MCF 10A (cell line): ENCODE measurements at regions not wholly inside any gene's neighbourhood (a gene's known extent, or its start where the extent isn't known, plus 50 kb on each side); places are given as distances from the start of the nearest gene placed in this dataset.

ENCODE experiments used
- BruUV-seq: library from RNA; stranded (reverse); fragments of 400-500 nt; replicated peaks from 2 replicates; lab custom pipeline; 2021; lab: Mats Ljungman, UMichigan
- CTCF ChIA-PET: fragments of 300-600 bp; sonication (Branson Sonifier 250); formaldehyde crosslinking; extraction: SDS; loops from one replicate; lab custom pipeline; 2021; ENCODE audit warnings: antibody characterized with exemption, inconsistent platforms; lab: Yijun Ruan, JAX
- POLR2A ChIA-PET: fragments of 300-600, 350-650 bp; sonication (Branson Sonifier 250); formaldehyde crosslinking; extraction: SDS; loops from one replicate; lab custom pipeline; 2020; ENCODE audit warnings: antibody characterized with exemption, inconsistent platforms; lab: Yijun Ruan, JAX
- DNase-seq: peaks from one replicate; pipeline ENCODE4 v3.0.0-alpha.2; 2018; ENCODE audit not compliant: unreplicated experiment
- H3K27ac Mint-ChIP-seq: one replicate; pipeline ENCODE4 v1.8.0; 2022; ENCODE audit warnings: mild to moderate bottlenecking, low read depth, mixed read lengths; ENCODE audit not compliant: unreplicated experiment
- H3K27me3 Mint-ChIP-seq: one replicate; pipeline ENCODE4 v1.8.0; 2022; ENCODE audit warnings: mixed read lengths; ENCODE audit not compliant: insufficient read depth, unreplicated experiment
- H3K36me3 Mint-ChIP-seq: one replicate; pipeline ENCODE4 v1.8.0; 2022; ENCODE audit warnings: mild to moderate bottlenecking, moderate library complexity, mixed read lengths; ENCODE audit not compliant: insufficient read depth, unreplicated experiment
- H3K4me1 Mint-ChIP-seq: one replicate; pipeline ENCODE4 v1.8.0; 2022; ENCODE audit warnings: mixed read lengths; ENCODE audit not compliant: insufficient read depth, unreplicated experiment
- H3K4me3 Mint-ChIP-seq: one replicate; pipeline ENCODE4 v1.8.0; 2022; ENCODE audit warnings: mild to moderate bottlenecking, moderate library complexity, mixed read lengths; ENCODE audit not compliant: unreplicated experiment
- H3K9me3 Mint-ChIP-seq: one replicate; pipeline ENCODE4 v1.8.0; 2022; ENCODE audit warnings: mixed read lengths; ENCODE audit not compliant: unreplicated experiment
- intact Hi-C: fragments of 100-400 bp; cut with micrococcal nuclease; formaldehyde crosslinking; loops from 2 replicates; pipeline ENCODE4 v1.14.1; 2022
- TF ChIP-seq, protein P1 (sequence below): fragments of 200-600 bp; IDR thresholded peaks from one replicate; pipeline ENCODE4 v1.8.0; 2022; ENCODE audit warnings: antibody characterized with exemption, mild to moderate bottlenecking; ENCODE audit not compliant: unreplicated experiment

DNA sequence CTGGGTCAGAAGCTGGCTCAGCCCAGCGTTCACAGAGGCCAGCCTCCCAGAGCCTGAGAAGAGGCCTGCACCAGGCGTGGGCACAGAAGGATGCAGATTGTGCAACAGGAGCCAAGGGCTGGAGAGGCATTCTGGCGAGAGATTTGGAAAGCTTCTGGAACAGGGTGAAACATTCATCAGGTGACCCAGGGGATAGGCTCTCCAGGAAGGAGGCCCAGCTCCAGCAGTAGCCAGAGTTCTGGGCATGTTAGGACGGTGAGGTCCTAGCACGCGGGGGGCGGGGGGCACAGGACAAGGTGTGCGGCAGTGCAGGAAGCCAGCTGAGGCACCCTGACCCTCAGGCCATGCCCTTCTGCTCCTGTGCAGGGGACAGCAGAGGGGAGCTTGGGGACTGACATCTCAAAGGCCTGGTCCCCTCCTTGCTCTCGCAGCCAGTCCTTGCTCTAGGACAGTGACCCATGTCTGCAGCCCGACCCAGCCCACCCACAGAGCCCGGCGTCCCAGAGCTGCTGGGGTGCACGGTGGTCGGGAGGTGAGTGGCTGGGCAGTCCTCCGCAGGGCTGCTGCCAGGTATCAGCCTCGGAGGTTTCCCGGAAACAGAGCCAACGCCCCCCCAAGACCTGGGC lies 111.7 kb upstream of the KLF13 start:
- Mint-ChIP-seq H3K4me3 (peak overlapping the region; percentile 68), H3K27ac (peak overlapping the region; percentile 39), H3K9me3 (no peaks in the 10 kb centered on the region), H3K36me3 (no peaks in the 10 kb centered on the region), H3K27me3 (no peaks in the 10 kb centered on the region), H3K4me1 (peaks cover 16% of the 10 kb centered on the region)
- intact Hi-C loops = loop anchor here (1.0 kb wide), 4 partner anchors 48 to 273 kb away; partner anchors contain the start of gene KLF13
- TF ChIP-seq, protein P1, sequence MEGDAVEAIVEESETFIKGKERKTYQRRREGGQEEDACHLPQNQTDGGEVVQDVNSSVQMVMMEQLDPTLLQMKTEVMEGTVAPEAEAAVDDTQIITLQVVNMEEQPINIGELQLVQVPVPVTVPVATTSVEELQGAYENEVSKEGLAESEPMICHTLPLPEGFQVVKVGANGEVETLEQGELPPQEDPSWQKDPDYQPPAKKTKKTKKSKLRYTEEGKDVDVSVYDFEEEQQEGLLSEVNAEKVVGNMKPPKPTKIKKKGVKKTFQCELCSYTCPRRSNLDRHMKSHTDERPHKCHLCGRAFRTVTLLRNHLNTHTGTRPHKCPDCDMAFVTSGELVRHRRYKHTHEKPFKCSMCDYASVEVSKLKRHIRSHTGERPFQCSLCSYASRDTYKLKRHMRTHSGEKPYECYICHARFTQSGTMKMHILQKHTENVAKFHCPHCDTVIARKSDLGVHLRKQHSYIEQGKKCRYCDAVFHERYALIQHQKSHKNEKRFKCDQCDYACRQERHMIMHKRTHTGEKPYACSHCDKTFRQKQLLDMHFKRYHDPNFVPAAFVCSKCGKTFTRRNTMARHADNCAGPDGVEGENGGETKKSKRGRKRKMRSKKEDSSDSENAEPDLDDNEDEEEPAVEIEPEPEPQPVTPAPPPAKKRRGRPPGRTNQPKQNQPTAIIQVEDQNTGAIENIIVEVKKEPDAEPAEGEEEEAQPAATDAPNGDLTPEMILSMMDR = no peak
- BruUV-seq = no TSS peak
- ChIA-PET POLR2A (interaction anchor here (0.6 to 3.8 kb wide), 27 partner anchors 15 to 761 kb away, joined by 3 to 59 read pairs (median 4); partner anchors contain the start of genes FAN1, KLF13 and MTMR10), CTCF (interaction anchor here (0.5 to 3.2 kb wide), 21 partner anchors 9 to 788 kb away, joined by 3 to 14 read pairs (median 4); no protein-coding TSS in a partner anchor)
- peak; percentile 98 for DNase-seq

DNA sequence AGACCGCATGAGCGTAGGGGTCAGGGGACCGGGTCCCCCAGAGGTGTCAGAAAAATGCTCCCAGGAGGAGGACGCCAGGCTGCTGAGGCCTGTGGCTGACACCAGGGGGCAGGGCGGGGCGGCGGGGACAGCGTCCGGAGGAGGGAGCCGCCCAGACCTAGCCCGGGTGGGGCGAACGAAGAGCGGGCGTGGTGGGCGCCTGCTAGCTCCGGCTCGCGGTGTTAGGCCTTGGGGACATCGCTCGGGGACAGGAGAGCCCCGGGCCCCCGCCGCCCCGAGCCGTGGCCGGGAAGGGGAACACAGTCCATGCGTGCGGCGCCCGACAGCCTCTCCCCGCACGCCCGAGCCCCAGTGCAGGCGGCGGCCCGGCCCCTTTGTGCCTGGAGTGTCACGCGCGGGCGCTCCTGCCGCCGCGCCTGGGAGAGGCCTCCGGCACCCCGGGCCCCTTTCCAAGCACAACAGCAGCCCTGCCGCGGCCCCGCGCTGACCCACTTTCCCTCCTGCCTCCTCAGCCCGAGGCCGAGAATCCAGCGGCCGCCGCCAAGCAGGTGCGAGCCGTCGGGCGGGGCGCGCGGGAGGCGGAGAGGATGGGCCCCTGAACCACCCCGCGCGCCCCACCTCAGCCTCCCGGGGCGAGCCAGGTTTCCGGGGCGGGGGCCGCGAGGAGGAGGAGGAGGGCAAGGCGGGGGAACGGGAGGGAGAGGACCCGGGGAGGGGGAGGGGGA lies 111.0 kb upstream of the KLF13 start:
- Mint-ChIP-seq H3K9me3 (no peaks in the 10 kb centered on the region), H3K27me3 (no peaks in the 10 kb centered on the region), H3K36me3 (peaks cover 4% of the 10 kb centered on the region), H3K4me3 (peak overlapping the region; percentile 68), H3K27ac (peak overlapping the region; percentile 57), H3K4me1 (peaks cover 16% of the 10 kb centered on the region)
- intact Hi-C loops = loop anchor here (1.0 kb wide), 4 partner anchors 48 to 273 kb away; partner anchors contain the start of gene KLF13
- POLR2A ChIA-PET = interaction anchor here (0.6 to 3.8 kb wide), 24 partner anchors 21 to 343 kb away, joined by 3 to 59 read pairs (median 4); partner anchors contain the start of genes FAN1, KLF13 and MTMR10
- no TSS peak for BruUV-seq
- TF ChIP-seq, protein P1 = peak; percentile 80
- CTCF ChIA-PET = interaction anchor here (0.5 to 3.2 kb wide), 12 partner anchors 13 to 277 kb away, joined by 3 to 14 read pairs (median 4); no protein-coding TSS in a partner anchor
- DNase-seq = peak; percentile 94

DNA sequence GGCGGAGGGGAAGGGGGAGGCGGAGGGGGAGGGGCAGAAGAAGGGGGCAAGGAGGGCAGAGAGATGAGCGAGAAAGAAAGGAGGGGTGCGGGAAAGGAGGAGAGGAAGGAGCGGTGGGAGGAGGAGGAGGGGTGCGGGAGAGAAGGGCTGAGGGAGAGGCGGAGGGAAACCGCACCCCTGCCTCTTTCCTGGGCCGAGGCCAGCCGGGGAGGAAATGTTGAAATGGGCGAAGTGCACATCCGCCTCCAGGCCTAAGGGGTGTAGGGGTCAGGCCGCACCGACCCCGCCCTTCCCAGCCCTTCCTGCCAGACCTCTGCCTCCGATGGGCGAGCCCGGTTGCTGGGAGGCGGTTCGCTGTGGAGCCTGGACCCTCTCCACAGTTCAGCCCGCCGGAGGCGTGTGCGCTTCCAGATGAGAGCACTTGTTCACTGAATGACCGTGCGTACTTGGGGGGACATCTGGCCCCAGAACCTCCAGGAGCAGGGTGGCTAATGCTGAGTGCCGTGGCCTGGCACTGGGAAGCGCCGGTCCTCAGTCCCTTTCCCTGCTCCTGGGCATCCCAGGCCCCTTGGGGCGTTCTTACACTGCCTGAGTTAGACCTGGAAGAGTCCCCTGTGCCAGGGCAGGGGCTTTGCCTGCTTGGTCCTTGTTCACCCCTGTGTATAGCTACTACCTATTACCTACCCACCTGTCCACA lies 110.3 kb upstream of the KLF13 start:
- POLR2A ChIA-PET = interaction anchor here (1.0 to 1.1 kb wide), 2 partner anchors 48 to 112 kb away, joined by 3 read pairs; no protein-coding TSS in a partner anchor
- DNase-seq = peak; percentile 98
- no peaks in the 10 kb centered on the region for H3K9me3 Mint-ChIP-seq
- no peaks in the 10 kb centered on the region for H3K27me3 Mint-ChIP-seq
- H3K27ac Mint-ChIP-seq = peak overlapping the region; percentile 57
- CTCF ChIA-PET = no interaction called here
- H3K36me3 Mint-ChIP-seq = peaks cover 6% of the 10 kb centered on the region
- TF ChIP-seq, protein P1 = no peak
- intact Hi-C loops = no loop called here
- peak overlapping the region; percentile 68 for H3K4me3 Mint-ChIP-seq
- BruUV-seq = no TSS peak
- H3K4me1 Mint-ChIP-seq = peaks cover 16% of the 10 kb centered on the region
